ENCODE measurements at regions not wholly inside any gene's neighbourhood (a gene's known extent, or its start where the extent isn't known, plus 50 kb on each side); places are given as distances from the start of the nearest gene placed in this dataset.

DNA sequence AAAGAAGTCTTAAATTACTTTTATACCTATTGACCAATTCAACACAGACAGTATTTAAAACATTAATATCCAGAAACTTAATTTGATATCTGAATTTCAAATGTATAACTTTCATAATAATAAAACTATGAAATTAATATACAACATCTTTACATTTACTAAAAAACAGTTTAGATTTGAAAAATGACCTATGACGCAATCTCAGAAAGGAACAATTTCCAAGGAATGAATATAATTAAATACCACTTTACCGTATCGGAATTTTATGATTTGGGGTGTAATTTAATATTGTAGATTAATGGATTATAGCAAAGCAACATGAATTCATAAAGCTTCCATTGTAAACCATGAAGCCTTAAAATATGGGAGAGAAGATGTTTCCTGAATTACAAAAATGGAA lies 321.5 kb upstream of the TRPM3 start:
- H3K9ac ChIP-seq (replicated peaks; ENCODE audit: extremely low read depth, insufficient read depth, low read length) = no peak overlapping the region
- no peaks in the 10 kb centered on the region for H3K4me1 ChIP-seq (ENCODE audit: control insufficient read depth, extremely low read depth, insufficient read depth, low read length)
- no peaks in the 10 kb centered on the region for H3K36me3 ChIP-seq (ENCODE audit: control insufficient read depth in 2 of 2, extremely low read depth in 1 of 2, insufficient read depth in 2 of 2, low read length in 2 of 2)
- intact Hi-C loops (cut with micrococcal nuclease) (loop anchor here (10.0 kb wide), 1 partner anchor 62 kb away; no protein-coding TSS in a partner anchor), dilution Hi-C loops (cut with MboI; ENCODE audit: extremely low pct_ligation_motif_present, low sequenced_read_pairs) (no loop called here)
- POLR2A ChIA-PET = interaction anchor here (0.7 kb wide), 1 partner anchor 138 kb away, joined by 3 read pairs; no protein-coding TSS in a partner anchor
- DNase-seq (ENCODE audit: low read depth, low spot score) = no peak
- no peak overlapping the region for H3K4me3 ChIP-seq (replicated peaks in 1 of 3; ENCODE audit: insufficient read depth in 1 of 3, low read depth in 1 of 3, low read length in 3 of 3)
- peaks cover 5 to 8% of the 10 kb centered on the region in 2 experiments for H3K27me3 ChIP-seq (ENCODE audit: control insufficient read depth in 2 of 2, insufficient read depth in 2 of 2, low read length in 2 of 2)
- no TSS peak for BruUV-seq (replicated peaks)
- H3K79me2 ChIP-seq (ENCODE audit: control insufficient read depth, insufficient read depth, low read length) = no peaks in the 10 kb centered on the region
- TF ChIP-seq MAX (IDR thresholded peaks at IDR 0.05; ENCODE audit: insufficient read depth, insufficient read length) = no peak
- no peak for TF ChIP-seq POLR2AphosphoS5 (IDR thresholded peaks at IDR 0.05; ENCODE audit: insufficient read depth, low read depth, low read length)
- TF ChIP-seq EZH2 (IDR thresholded peaks at IDR 0.05; ENCODE audit: borderline replicate concordance, low read depth, low read length, severe bottlenecking) = no peak
- no peak for TF ChIP-seq POLR2A (IDR thresholded peaks at IDR 0.05; ENCODE audit: low read depth, low read length)
- no peak for TF ChIP-seq JUN (IDR thresholded peaks at IDR 0.05; ENCODE audit: borderline replicate concordance, insufficient read depth, insufficient read length, low read depth)
- no peak for TF ChIP-seq MYC (IDR thresholded peaks at IDR 0.05; ENCODE audit: low read depth, low read length)
- TF ChIP-seq FOS (IDR thresholded peaks at IDR 0.05; ENCODE audit: borderline replicate concordance, insufficient read depth, low read length) = no peak
- TF ChIP-seq CTCF (IDR thresholded peaks at IDR 0.05; ENCODE audit: extremely low read depth in 1 of 2, insufficient read depth in 1 of 2, low read depth in 1 of 2, low read length in 2 of 2) = no peak
- no peak for TF ChIP-seq GATA2 (IDR thresholded peaks at IDR 0.05; ENCODE audit: insufficient read depth, insufficient read length, low read depth, low read length)
- FAIRE-seq = no peak
- no peak overlapping the region for H2AFZ ChIP-seq (ENCODE audit: low read depth, low read length)
- H3K4me2 ChIP-seq (ENCODE audit: insufficient read depth, low read length) = no peak overlapping the region
- no peaks in the 10 kb centered on the region for H3K9me1 ChIP-seq (replicated peaks; ENCODE audit: control insufficient read depth, extremely low read depth, insufficient read depth, low read length)
- no peaks in the 10 kb centered on the region for H4K20me1 ChIP-seq (replicated peaks; ENCODE audit: control insufficient read depth, extremely low read depth, insufficient read depth, low read length)
- H3K9me3 ChIP-seq (replicated peaks; ENCODE audit: control insufficient read depth, insufficient read depth, low read length) = no peaks in the 10 kb centered on the region
- CTCF ChIA-PET = interaction anchor here (1.0 kb wide), 1 partner anchor 41 kb away, joined by 3 read pairs; no protein-coding TSS in a partner anchor
- no peak overlapping the region for H3K27ac ChIP-seq (ENCODE audit: insufficient read depth, low read depth, low read length)

Data from endothelial cell of umbilical vein (primary cell).